ENCODE measurements at regions not wholly inside any gene's neighbourhood (a gene's known extent, or its start where the extent isn't known, plus 50 kb on each side); places are given as distances from the start of the nearest gene placed in this dataset.
"Not testable (repeated sequence)": the region's sequence is repeated elsewhere in the genome, so short reads cannot be mapped to it uniquely, and the experiment has no call there.

DNA sequence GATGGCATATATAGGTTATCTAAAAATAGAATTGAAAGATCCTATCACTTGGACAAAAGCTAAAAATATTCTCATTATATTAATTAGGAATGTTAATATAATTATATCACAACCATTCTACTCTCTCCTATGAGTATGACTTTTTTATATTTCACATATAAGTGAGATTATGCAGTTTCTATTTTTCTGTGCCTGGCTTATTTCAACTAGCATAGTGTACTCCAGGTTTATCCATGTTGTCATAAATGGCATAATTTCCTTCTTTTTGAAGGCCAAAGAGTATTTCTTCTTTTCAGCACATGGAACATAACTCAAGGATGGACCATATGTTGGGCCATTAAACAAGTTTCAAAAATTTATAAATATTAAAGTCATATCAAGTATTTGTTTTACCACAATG, 421.2 kb upstream of the CTSO start:
- intact Hi-C loops (cut with DNase I): no loop called here
- Histone ChIP-seq H3K27ac (no peak overlapping the region), H3K4me1 (replicated peaks) (no peaks in the 10 kb centered on the region), H3K27me3 (replicated peaks; ENCODE audit: insufficient read depth) (no peaks in the 10 kb centered on the region), H3K9me3 (no peaks in the 10 kb centered on the region), H3K36me3 (no peaks in the 10 kb centered on the region), H3K4me3 (no peak overlapping the region)
- DNase-seq (ENCODE audit: low spot score): no peak
- TF ChIP-seq POLR2A (IDR thresholded peaks at IDR 0.05) (no peak), POLR2AphosphoS5 (IDR thresholded peaks at IDR 0.05) (no peak)
- TF ChIP-seq, protein P1, sequence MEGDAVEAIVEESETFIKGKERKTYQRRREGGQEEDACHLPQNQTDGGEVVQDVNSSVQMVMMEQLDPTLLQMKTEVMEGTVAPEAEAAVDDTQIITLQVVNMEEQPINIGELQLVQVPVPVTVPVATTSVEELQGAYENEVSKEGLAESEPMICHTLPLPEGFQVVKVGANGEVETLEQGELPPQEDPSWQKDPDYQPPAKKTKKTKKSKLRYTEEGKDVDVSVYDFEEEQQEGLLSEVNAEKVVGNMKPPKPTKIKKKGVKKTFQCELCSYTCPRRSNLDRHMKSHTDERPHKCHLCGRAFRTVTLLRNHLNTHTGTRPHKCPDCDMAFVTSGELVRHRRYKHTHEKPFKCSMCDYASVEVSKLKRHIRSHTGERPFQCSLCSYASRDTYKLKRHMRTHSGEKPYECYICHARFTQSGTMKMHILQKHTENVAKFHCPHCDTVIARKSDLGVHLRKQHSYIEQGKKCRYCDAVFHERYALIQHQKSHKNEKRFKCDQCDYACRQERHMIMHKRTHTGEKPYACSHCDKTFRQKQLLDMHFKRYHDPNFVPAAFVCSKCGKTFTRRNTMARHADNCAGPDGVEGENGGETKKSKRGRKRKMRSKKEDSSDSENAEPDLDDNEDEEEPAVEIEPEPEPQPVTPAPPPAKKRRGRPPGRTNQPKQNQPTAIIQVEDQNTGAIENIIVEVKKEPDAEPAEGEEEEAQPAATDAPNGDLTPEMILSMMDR (IDR thresholded peaks at IDR 0.05): no peak

DNA sequence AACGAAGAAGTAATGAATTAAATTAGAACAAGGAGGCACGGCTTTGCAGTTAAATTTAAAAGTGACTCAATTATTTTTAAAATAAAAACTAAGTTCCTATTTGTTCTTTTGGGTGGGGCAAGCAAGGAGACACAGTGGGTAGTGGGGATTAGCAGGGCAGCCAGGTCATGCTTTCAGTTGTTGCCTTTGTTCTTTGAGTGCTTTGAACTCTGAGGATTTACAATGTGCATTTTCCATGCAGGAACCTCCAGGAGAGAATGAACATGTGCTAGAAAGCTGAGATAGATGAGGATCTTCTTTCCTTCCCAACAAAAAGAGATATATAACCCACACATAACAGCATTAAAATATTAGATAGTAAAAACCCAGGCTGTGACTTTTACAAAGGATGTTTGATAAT, 420.4 kb upstream of the CTSO start:
- Histone ChIP-seq H3K36me3 (no peaks in the 10 kb centered on the region), H3K27ac (no peak overlapping the region), H3K4me1 (replicated peaks) (no peaks in the 10 kb centered on the region), H3K27me3 (replicated peaks; ENCODE audit: insufficient read depth) (no peaks in the 10 kb centered on the region), H3K9me3 (no peaks in the 10 kb centered on the region), H3K4me3 (no peak overlapping the region)
- 42% methylated on average over 2 of the region's 2 CpGs for WGBS
- intact Hi-C loops (cut with DNase I): no loop called here
- no peak for TF ChIP-seq POLR2AphosphoS5 (IDR thresholded peaks at IDR 0.05)
- TF ChIP-seq POLR2A (IDR thresholded peaks at IDR 0.05): no peak
- TF ChIP-seq, protein P1 (IDR thresholded peaks at IDR 0.05): no peak
- no peak for DNase-seq (ENCODE audit: low spot score)

- H3K9me3 ChIP-seq; DNase-seq (ENCODE audit: low spot score); H3K27me3 ChIP-seq (replicated peaks; ENCODE audit: insufficient read depth); H3K27ac ChIP-seq; intact Hi-C loops (cut with DNase I); H3K4me1 ChIP-seq (replicated peaks); H3K4me3 ChIP-seq; H3K36me3 ChIP-seq: not testable (repeated sequence)
- WGBS: 62% methylated on average over 13 of the region's 13 CpGs
Observed at GRCh38 chr4:156367502-156367901, 413.8 kb upstream of the CTSO start.

- WGBS: 62% methylated on average over 2 of the region's 2 CpGs
- Histone ChIP-seq H3K4me3 (no peak overlapping the region), H3K36me3 (no peaks in the 10 kb centered on the region), H3K27ac (no peak overlapping the region), H3K9me3 (no peaks in the 10 kb centered on the region), H3K4me1 (replicated peaks) (no peaks in the 10 kb centered on the region), H3K27me3 (replicated peaks; ENCODE audit: insufficient read depth) (no peaks in the 10 kb centered on the region)
- TF ChIP-seq POLR2A (IDR thresholded peaks at IDR 0.05): no peak
- intact Hi-C loops (cut with DNase I): no loop called here
- no peak for DNase-seq (ENCODE audit: low spot score)
Observed at GRCh38 chr4:156362581-156362980, 408.9 kb upstream of the CTSO start.

DNA sequence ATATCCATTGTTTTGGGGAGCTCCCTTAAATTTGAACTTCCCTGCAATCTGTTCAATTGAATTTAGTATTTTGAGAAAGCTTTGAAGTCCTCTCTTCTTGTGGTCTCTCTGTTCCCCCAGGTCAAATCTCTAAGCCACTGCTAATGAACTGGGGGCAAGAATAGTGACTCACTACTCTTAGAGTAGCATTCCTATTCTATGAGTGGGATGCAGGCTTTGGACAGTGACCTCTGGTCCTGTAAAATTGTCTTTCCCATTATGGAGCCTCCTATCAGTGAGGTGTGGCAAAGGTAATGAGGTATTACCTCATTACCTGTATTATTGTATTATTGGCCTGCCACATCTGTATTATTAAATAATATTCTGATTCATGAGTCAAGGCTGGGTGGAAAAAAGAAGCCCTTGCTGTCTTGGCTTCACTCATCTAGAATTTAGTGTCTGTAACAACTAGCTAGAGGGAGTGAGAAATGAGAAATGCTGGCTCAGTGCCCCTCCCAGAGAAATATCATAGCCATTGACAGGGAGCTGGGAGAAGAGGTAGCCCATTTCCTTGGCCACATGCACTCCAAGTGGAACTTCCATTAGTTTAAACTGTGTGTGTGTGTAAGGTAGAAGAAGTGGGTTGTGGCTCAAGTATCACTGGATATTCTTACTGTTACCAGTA, 393.9 kb upstream of the CTSO start:
- Histone ChIP-seq H3K4me3 (no peak overlapping the region), H3K27me3 (replicated peaks; ENCODE audit: insufficient read depth) (no peaks in the 10 kb centered on the region), H3K27ac (no peak overlapping the region), H3K9me3 (no peaks in the 10 kb centered on the region), H3K4me1 (replicated peaks) (no peaks in the 10 kb centered on the region), H3K36me3 (no peaks in the 10 kb centered on the region)
- DNase-seq (ENCODE audit: low spot score): no peak
- TF ChIP-seq POLR2A (IDR thresholded peaks at IDR 0.05): no peak
- TF ChIP-seq, protein P1 (IDR thresholded peaks at IDR 0.05): no peak
- no peak for TF ChIP-seq POLR2AphosphoS5 (IDR thresholded peaks at IDR 0.05)
- intact Hi-C loops (cut with DNase I): no loop called here

GRCh38 chr4:156346959-156347385, 393.3 kb upstream of the CTSO start:
- no peaks in the 10 kb centered on the region for H3K36me3 ChIP-seq
- intact Hi-C loops (cut with DNase I): no loop called here
- H3K4me1 ChIP-seq (replicated peaks): no peaks in the 10 kb centered on the region
- H3K27ac ChIP-seq: no peak overlapping the region
- H3K4me3 ChIP-seq: no peak overlapping the region
- DNase-seq (ENCODE audit: low spot score): no peak
- TF ChIP-seq POLR2AphosphoS5 (IDR thresholded peaks at IDR 0.05) (no peak), POLR2A (IDR thresholded peaks at IDR 0.05) (no peak)
- TF ChIP-seq, protein P1 (IDR thresholded peaks at IDR 0.05): no peak
- H3K27me3 ChIP-seq (replicated peaks; ENCODE audit: insufficient read depth): no peaks in the 10 kb centered on the region
- no peaks in the 10 kb centered on the region for H3K9me3 ChIP-seq

All from prostate gland (tissue), 2 donors.